Nephron progenitor cell (in vitro differentiated cells): ENCODE measurements at regions not wholly inside any gene's neighbourhood (a gene's known extent, or its start where the extent isn't known, plus 50 kb on each side); places are given as distances from the start of the nearest gene placed in this dataset.

ENCODE experiments used
- DNase-seq: peaks from one replicate; pipeline ENCODE4 v3.0.0; 2021
- H3K27ac Mint-ChIP-seq: 2 replicates; pipeline ENCODE4 v1.8.0; 2021; ENCODE audit warnings: mild to moderate bottlenecking, moderate library complexity, mixed read lengths
- H3K27me3 Mint-ChIP-seq: 2 replicates; pipeline ENCODE4 v1.8.0; 2021; ENCODE audit warnings: mild to moderate bottlenecking, low read depth, mixed read lengths; ENCODE audit not compliant: poor library complexity
- H3K36me3 Mint-ChIP-seq: 2 replicates; pipeline ENCODE4 v1.8.0; 2021; ENCODE audit warnings: low read depth, mixed read lengths
- H3K4me1 Mint-ChIP-seq: 2 replicates; pipeline ENCODE4 v1.8.0; 2021; ENCODE audit warnings: mixed read lengths
- H3K4me3 Mint-ChIP-seq: 2 replicates; pipeline ENCODE4 v1.8.0; 2021; ENCODE audit warnings: mild to moderate bottlenecking, moderate library complexity, mixed read lengths
- H3K9me3 Mint-ChIP-seq: 2 replicates; pipeline ENCODE4 v1.8.0; 2021; ENCODE audit warnings: mild to moderate bottlenecking, moderate library complexity, mixed read lengths
- CTCF ChIP-seq: fragments of 200-600 bp; sonication (generic); IDR thresholded peaks from 2 replicates; pipeline ENCODE4 v1.5.0; 2021; ENCODE audit warnings: antibody characterized with exemption

- no peak for TF ChIP-seq CTCF
- DNase-seq, result no peak
- Mint-ChIP-seq H3K36me3 (no peaks in the 10 kb centered on the region), H3K27ac (no peak overlapping the region), H3K27me3 (peaks cover 5% of the 10 kb centered on the region), H3K4me3 (no peak overlapping the region), H3K4me1 (no peaks in the 10 kb centered on the region), H3K9me3 (no peaks in the 10 kb centered on the region)
Observed at GRCh38 chr5:40220260-40220659, 459.5 kb upstream of the PTGER4 start.

GRCh38 chr5:40217553-40217952, 462.2 kb upstream of the PTGER4 start:
- no peak for DNase-seq
- Mint-ChIP-seq H3K4me1 (peaks cover 6% of the 10 kb centered on the region), H3K4me3 (no peak overlapping the region)

GRCh38 chr5:40210694-40211093, 469.0 kb upstream of the PTGER4 start:
- H3K9me3 Mint-ChIP-seq, result no peaks in the 10 kb centered on the region
- DNase-seq, result no peak
- H3K4me3 Mint-ChIP-seq, result no peak overlapping the region
- no peak for TF ChIP-seq CTCF
- no peaks in the 10 kb centered on the region for H3K27me3 Mint-ChIP-seq
- H3K36me3 Mint-ChIP-seq, result no peaks in the 10 kb centered on the region
- no peak overlapping the region for H3K27ac Mint-ChIP-seq
- peaks cover 6% of the 10 kb centered on the region for H3K4me1 Mint-ChIP-seq

More at GRCh38 chr5:40217553-40217952, 462.2 kb upstream of the PTGER4 start:
- Mint-ChIP-seq H3K27ac (no peak overlapping the region), H3K27me3 (peaks cover 5% of the 10 kb centered on the region), H3K36me3 (no peaks in the 10 kb centered on the region), H3K9me3 (no peaks in the 10 kb centered on the region)
- TF ChIP-seq CTCF, result no peak

GRCh38 chr5:40206030-40206429, 473.7 kb upstream of the PTGER4 start:
- no peak overlapping the region for H3K27ac Mint-ChIP-seq

GRCh38 chr5:40204144-40204543, 475.6 kb upstream of the PTGER4 start:
- Mint-ChIP-seq H3K27ac (no peak overlapping the region), H3K36me3 (no peaks in the 10 kb centered on the region), H3K9me3 (no peaks in the 10 kb centered on the region), H3K4me3 (no peak overlapping the region), H3K4me1 (no peaks in the 10 kb centered on the region), H3K27me3 (no peaks in the 10 kb centered on the region)
- DNase-seq, result no peak
- no peak for TF ChIP-seq CTCF

More at GRCh38 chr5:40206030-40206429, 473.7 kb upstream of the PTGER4 start:
- DNase-seq, result no peak
- Mint-ChIP-seq H3K4me3 (no peak overlapping the region), H3K4me1 (no peaks in the 10 kb centered on the region), H3K9me3 (no peaks in the 10 kb centered on the region), H3K27me3 (no peaks in the 10 kb centered on the region), H3K36me3 (no peaks in the 10 kb centered on the region)
- TF ChIP-seq CTCF, result no peak

- Mint-ChIP-seq H3K4me3 (no peak overlapping the region), H3K36me3 (no peaks in the 10 kb centered on the region), H3K27me3 (no peaks in the 10 kb centered on the region), H3K27ac (no peak overlapping the region), H3K4me1 (no peaks in the 10 kb centered on the region), H3K9me3 (no peaks in the 10 kb centered on the region)
- TF ChIP-seq CTCF, result no peak
- no peak for DNase-seq
Observed at GRCh38 chr5:40202814-40203440, 476.8 kb upstream of the PTGER4 start.
